Lung (tissue), 11 donors: ENCODE measurements at regions not wholly inside any gene's neighbourhood (a gene's known extent, or its start where the extent isn't known, plus 50 kb on each side); places are given as distances from the start of the nearest gene placed in this dataset.

Experiments
- ATAC-seq: fragments of 200-7000 bp; cut with Tn5 transposase; one replicate; pipeline ENCODE4 v1.9.1; 2020; ENCODE audit warnings: moderate number of reproducible peaks; ENCODE audit not compliant: insufficient read depth, low FRiP score
- DNase-seq, 3 donors: peaks; one replicate each; pipeline ENCODE4 v3.0.0-alpha.2; 2013 to 2017
- H3K27ac ChIP-seq, 2 donors: one replicate each; pipeline ENCODE4 v1.5.1; 2013; ENCODE audit warnings: mild to moderate bottlenecking in 2 of 2, moderate library complexity in 2 of 2, control low read depth in 1 of 2, inconsistent platforms in 1 of 2, low read depth in 1 of 2, low read length in 1 of 2
- H3K27me3 ChIP-seq, 3 donors: one replicate each; pipeline ENCODE4 v1.5.1; 2013; ENCODE audit warnings: low read length in 2 of 3; ENCODE audit not compliant: control insufficient read depth in 3 of 3, insufficient read depth in 3 of 3
- H3K36me3 ChIP-seq, 4 donors: one replicate each; pipeline ENCODE4 v1.5.1; 2013; ENCODE audit warnings: low read length in 4 of 4, mild to moderate bottlenecking in 1 of 4, moderate library complexity in 1 of 4; ENCODE audit not compliant: control insufficient read depth in 4 of 4, insufficient read depth in 4 of 4
- H3K4me1 ChIP-seq, 5 donors: one replicate each; pipeline ENCODE4 v1.5.1; 2013; ENCODE audit warnings: low read length in 5 of 5, mild to moderate bottlenecking in 2 of 5, moderate library complexity in 1 of 5; ENCODE audit not compliant: control insufficient read depth in 5 of 5, insufficient read depth in 5 of 5
- H3K4me3 ChIP-seq: one replicate; pipeline ENCODE4 v1.5.1; 2013; ENCODE audit warnings: mild to moderate bottlenecking, control low read depth, moderate library complexity
- H3K9ac ChIP-seq, 2 donors: one replicate each; pipeline ENCODE4 v1.5.1; 2013; ENCODE audit warnings: low read length in 2 of 2, control low read depth in 1 of 2; ENCODE audit not compliant: insufficient read depth in 1 of 2
- H3K9me3 ChIP-seq, 4 donors: one replicate each; pipeline ENCODE4 v1.5.1; 2013; ENCODE audit warnings: low read length in 3 of 4, mild to moderate bottlenecking in 1 of 4, moderate library complexity in 1 of 4; ENCODE audit not compliant: control insufficient read depth in 4 of 4, insufficient read depth in 3 of 4
- CTCF ChIP-seq: IDR thresholded peaks from 2 replicates; pipeline ENCODE4 v1.5.1; 2012; ENCODE audit warnings: mild to moderate bottlenecking; ENCODE audit errors: control extremely low read depth, extremely low read depth
- WGBS, 2 donors: extraction: QIAGEN DNeasy Blood & Tissue Kit; methylation state at CpG; one replicate each; pipeline ENCODE4 v1.1.7; 2013; 5-methylcytosine and 5-hydroxymethylcytosine counted together
- donor health status: control.
- donor health status: control.
- donor health status: Bipolar disorder and iron deficiency.
- donor health status: healthy.
- donor health status: DM: yes; HTN: yes; CAD: no.

DNA sequence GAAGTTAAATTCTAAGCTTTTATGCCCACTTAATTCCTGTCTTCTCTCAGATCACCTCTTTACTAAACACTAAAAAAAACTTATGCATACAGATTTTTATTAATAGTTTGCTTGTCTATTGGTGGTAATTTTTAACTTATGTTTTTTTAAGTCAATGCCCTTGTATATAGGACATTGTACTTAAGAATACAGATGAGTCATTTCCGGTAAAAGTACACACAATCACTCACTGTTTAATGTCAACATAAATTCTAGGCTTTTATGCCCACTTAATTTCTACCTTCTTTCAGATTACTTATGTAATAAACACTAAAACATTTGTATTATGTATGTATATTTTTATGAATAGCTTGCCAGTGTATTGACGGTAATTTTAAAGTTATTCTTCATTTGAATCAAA lies 872.8 kb upstream of the CDH9 start:
- no peak for TF ChIP-seq CTCF
- DNase-seq, result no peak
- no peak overlapping the region for H3K4me3 ChIP-seq
- no peaks in the 10 kb centered on the region for H3K9me3 ChIP-seq
- 74 to 77% methylated on average over 2 of the region's 2 CpGs for whole genome bisulfite sequencing, 2 donors
- no peaks in the 10 kb centered on the region for H3K27me3 ChIP-seq
- no peak overlapping the region for H3K27ac ChIP-seq
- no peak for ATAC-seq
- H3K9ac ChIP-seq, result no peak overlapping the region
- H3K4me1 ChIP-seq, result no peaks in the 10 kb centered on the region
- H3K36me3 ChIP-seq, result no peaks in the 10 kb centered on the region

DNA sequence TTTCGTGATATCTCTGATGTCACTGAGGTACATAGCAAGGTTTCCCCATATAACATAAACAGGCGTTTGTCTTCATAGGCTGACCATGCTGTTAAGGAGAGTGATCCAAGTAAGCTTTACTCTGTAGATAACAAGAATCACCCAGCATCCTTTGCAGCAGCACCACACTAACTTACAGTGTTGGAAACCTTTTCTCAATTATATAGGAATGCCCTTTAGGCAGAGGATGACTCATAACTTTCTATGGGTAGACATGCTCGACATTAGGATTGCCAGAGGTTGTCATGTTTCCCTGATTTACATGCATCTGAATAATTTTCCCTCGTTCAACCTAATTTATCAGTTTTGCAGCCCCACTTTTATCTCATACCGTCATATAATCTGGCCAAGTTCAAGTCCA lies 870.0 kb upstream of the CDH9 start:
- Histone ChIP-seq H3K36me3 (no peaks in the 10 kb centered on the region), H3K4me3 (no peak overlapping the region), H3K4me1 (no peaks in the 10 kb centered on the region), H3K9ac (no peak overlapping the region), H3K27ac (no peak overlapping the region), H3K9me3 (no peaks in the 10 kb centered on the region), H3K27me3 (no peaks in the 10 kb centered on the region)
- no peak for ATAC-seq
- TF ChIP-seq CTCF, result no peak
- WGBS, 2 donors, result 79 to 81% methylated on average over 5 of the region's 5 CpGs
- no peak for DNase-seq

GRCh38 chr5:27906931-27907601 lies 868.7 kb upstream of the CDH9 start:
- Histone ChIP-seq H3K4me1 (no peaks in the 10 kb centered on the region), H3K27ac (no peak overlapping the region), H3K27me3 (no peaks in the 10 kb centered on the region), H3K4me3 (no peak overlapping the region), H3K9ac (no peak overlapping the region), H3K36me3 (no peaks in the 10 kb centered on the region), H3K9me3 (peaks cover 0 to 5% (median 0%) of the 10 kb centered on the region in 4 donors)
- ATAC-seq, result no peak
- 59 to 66% methylated on average over 2 of the region's 2 CpGs for WGBS, 2 donors
- no peak for TF ChIP-seq CTCF
- no peak for DNase-seq

GRCh38 chr5:27906481-27906880 lies 868.1 kb upstream of the CDH9 start:
- H3K27ac ChIP-seq, result no peak overlapping the region
- WGBS, 2 donors, result 35 to 69% methylated on average over 2 of the region's 2 CpGs
- no peak overlapping the region for H3K9ac ChIP-seq
- no peaks in the 10 kb centered on the region for H3K27me3 ChIP-seq
- H3K36me3 ChIP-seq, result no peaks in the 10 kb centered on the region
- DNase-seq (no peak), ATAC-seq (no peak)
- peaks cover 0 to 5% (median 0%) of the 10 kb centered on the region in 4 donors for H3K9me3 ChIP-seq
- H3K4me3 ChIP-seq, result no peak overlapping the region
- no peak for TF ChIP-seq CTCF
- no peaks in the 10 kb centered on the region for H3K4me1 ChIP-seq
